ENCODE measurements at regions not wholly inside any gene's neighbourhood (a gene's known extent, or its start where the extent isn't known, plus 50 kb on each side); places are given as distances from the start of the nearest gene placed in this dataset.

GRCh38 chr3:20997183-20997582, 753.8 kb downstream of the ZNF385D start:
- TF ChIP-seq RAD21 (conservative IDR thresholded peaks at IDR 0.05) (no peak), TAF1 (IDR thresholded peaks at IDR 0.05; ENCODE audit: low read depth) (no peak), CTCF (IDR thresholded peaks at IDR 0.05; ENCODE audit: poor library complexity, severe bottlenecking) (no peak), POLR2AphosphoS5 (IDR thresholded peaks at IDR 0.05) (peak; percentile 99), REST (IDR thresholded peaks at IDR 0.05; ENCODE audit: borderline replicate concordance) (peak; percentile 36), EP300 (conservative IDR thresholded peaks at IDR 0.05; ENCODE audit: poor library complexity, severe bottlenecking) (peak; percentile 98), EZH2 (IDR thresholded peaks at IDR 0.05; ENCODE audit: borderline replicate concordance, insufficient read depth, low read length, poor library complexity, severe bottlenecking) (no peak), MXI1 (conservative IDR thresholded peaks at IDR 0.05; ENCODE audit: poor library complexity, severe bottlenecking) (no peak)

Measured in neural cell (in vitro differentiated cells).